HCT116 (cell line): ENCODE measurements at regions not wholly inside any gene's neighbourhood (a gene's known extent, or its start where the extent isn't known, plus 50 kb on each side); places are given as distances from the start of the nearest gene placed in this dataset.

Experiments
- ATAC-seq: fragments of 200-7000 bp; cut with Tn5 transposase; 2 replicates; pipeline ENCODE4 v1.9.1; 2020; ENCODE audit warnings: mild to moderate bottlenecking, moderate library complexity
- BruUV-seq: library from RNA; stranded (reverse); fragments of 400-500 nt; replicated peaks from 2 replicates; lab custom pipeline; 2021; lab: Mats Ljungman, UMichigan
- CTCF ChIA-PET: fragments of 300-600 bp; sonication (Branson Sonifier 250); formaldehyde crosslinking; loops from one replicate; lab custom pipeline; 2021; ENCODE audit warnings: antibody characterized with exemption; lab: Charles Lee
- POLR2A ChIA-PET: fragments of 300-600, 350-600 bp; sonication (Branson Sonifier 250); formaldehyde crosslinking; loops from one replicate; lab custom pipeline; 2021; ENCODE audit warnings: antibody characterized with exemption; lab: Charles Lee
- RAD21 ChIA-PET, 2 experiments: fragments of 300-600 bp; sonication (Branson Sonifier 250); formaldehyde crosslinking; loops; one replicate each; lab custom pipeline; 2023; ENCODE audit warnings: low total read pairs in 2 of 2; ENCODE audit not compliant: uncharacterized antibody in 2 of 2, unreplicated experiment in 2 of 2, low non-redundant PET in 1 of 2; lab: Charles Lee
- DNase-seq: peaks from one replicate; pipeline ENCODE4 v3.0.0-alpha.2; 2010; ENCODE audit warnings: low read depth, low spot score
- H2AFZ ChIP-seq: fragments of 200-600 bp; shearing (Covaris generic), sonication (generic); 2 replicates; pipeline ENCODE4 v1.6.1; 2017; ENCODE audit warnings: low read depth, mixed run types, mixed read lengths, antibody characterized with exemption, low read length; ENCODE audit not compliant: poor library complexity, severe bottlenecking
- H3K27ac ChIP-seq: 2 replicates; pipeline ENCODE4 v1.5.1; 2012; ENCODE audit warnings: low read depth, low read length
- H3K27me3 ChIP-seq: fragments of 200-600 bp; sonication (generic); 2 replicates; pipeline ENCODE4 v1.6.1; 2016; ENCODE audit warnings: mixed run types, low read length, mixed read lengths; ENCODE audit not compliant: insufficient read depth
- H3K36me3 ChIP-seq, 2 experiments: fragments of 200-500 bp in 1 of 2; fragments of 200-600 bp in 1 of 2; sonication (Bioruptor generic) in 1 of 2; sonication (generic) in 1 of 2; 2 replicates each; pipeline versions ENCODE4 v1.5.1 to v1.6.1; 2014 to 2016; ENCODE audit warnings: low read length in 2 of 2, inconsistent platforms in 1 of 2, mixed read lengths in 1 of 2, mixed run types in 1 of 2; ENCODE audit not compliant: insufficient read depth in 2 of 2, control insufficient read depth in 1 of 2
- H3K4me1 ChIP-seq, 2 experiments: fragments of 200-600 bp in 1 of 2; sonication (generic) in 1 of 2; 2 replicates each; pipeline versions ENCODE4 v1.5.1 to v1.6.1; 2012 to 2017; ENCODE audit warnings: low read length in 2 of 2, inconsistent platforms in 1 of 2, mild to moderate bottlenecking in 1 of 2, mixed read lengths in 1 of 2, mixed run types in 1 of 2, moderate library complexity in 1 of 2; ENCODE audit not compliant: insufficient read depth in 2 of 2, control insufficient read depth in 1 of 2
- H3K4me2 ChIP-seq: fragments of 200-600 bp; sonication (generic); 2 replicates; pipeline ENCODE4 v1.6.1; 2017; ENCODE audit warnings: mixed run types, low read length, mixed read lengths
- H3K4me3 ChIP-seq, 2 experiments: fragments of 200-600 bp in 1 of 2; sonication (generic) in 1 of 2; replicated peaks in 1 of 2; 2 replicates each; pipeline ENCODE4 v1.5.1; 2011 to 2016; ENCODE audit warnings: low read length in 2 of 2, control low read depth in 1 of 2, low read depth in 1 of 2, mild to moderate bottlenecking in 1 of 2, mixed read lengths in 1 of 2, mixed run types in 1 of 2
- H3K79me2 ChIP-seq: fragments of 200-600 bp; sonication (generic); 2 replicates; pipeline ENCODE4 v1.6.1; 2017; ENCODE audit warnings: mild to moderate bottlenecking, mixed run types, low read length, moderate library complexity, mixed read lengths; ENCODE audit not compliant: insufficient read depth
- H3K9ac ChIP-seq: fragments of 200-600 bp; sonication (generic); 2 replicates; pipeline ENCODE4 v1.6.1; 2016; ENCODE audit warnings: low read length, mixed read lengths
- H3K9me2 ChIP-seq: fragments of 200-600 bp; sonication (generic), shearing (Covaris generic); 2 replicates; pipeline ENCODE4 v1.6.1; 2017; ENCODE audit warnings: mixed run types, mild to moderate bottlenecking, moderate library complexity; ENCODE audit not compliant: insufficient read depth
- H3K9me3 ChIP-seq, 2 experiments: fragments of 200-500 bp in 1 of 2; fragments of 200-600 bp in 1 of 2; sonication (Bioruptor generic) in 1 of 2; sonication (generic) in 1 of 2; 2 replicates each; pipeline ENCODE4 v1.6.1; 2014 to 2017; ENCODE audit warnings: low read length in 2 of 2, mixed read lengths in 2 of 2, inconsistent platforms in 1 of 2, low read depth in 1 of 2, mild to moderate bottlenecking in 1 of 2, mixed run types in 1 of 2, moderate library complexity in 1 of 2; ENCODE audit not compliant: control insufficient read depth in 1 of 2, insufficient read depth in 1 of 2
- H4K20me1 ChIP-seq: fragments of 200-600 bp; sonication (generic), shearing (Covaris generic); 2 replicates; pipeline ENCODE4 v1.6.1; 2017; ENCODE audit warnings: mixed run types, mild to moderate bottlenecking, moderate library complexity; ENCODE audit not compliant: insufficient read depth
- ATF3 ChIP-seq: IDR thresholded peaks from 2 replicates; pipeline ENCODE4 v1.6.1; 2012
- CBX3 ChIP-seq: IDR thresholded peaks from 2 replicates; pipeline ENCODE4 v1.6.1; 2012; ENCODE audit warnings: low read depth
- EZH2phosphoT487 ChIP-seq: fragments of 200-600 bp; IDR thresholded peaks from 2 replicates; pipeline ENCODE4 v1.6.1; 2018; ENCODE audit warnings: antibody characterized with exemption, borderline replicate concordance
- FOSL1 ChIP-seq: IDR thresholded peaks from 2 replicates; pipeline ENCODE4 v1.6.1; 2012; ENCODE audit warnings: low read depth
- JUND ChIP-seq: IDR thresholded peaks from 2 replicates; pipeline ENCODE4 v1.6.1; 2012
- POLR2A ChIP-seq: IDR thresholded peaks from 2 replicates; pipeline ENCODE4 v1.7.0; 2011; ENCODE audit warnings: borderline replicate concordance; ENCODE audit not compliant: insufficient read depth, insufficient read length; ENCODE audit errors: extremely low read depth
- POLR2AphosphoS5 ChIP-seq: IDR thresholded peaks from 2 replicates; pipeline ENCODE4 v1.6.1; 2011; ENCODE audit warnings: mild to moderate bottlenecking, low read depth, low read length, moderate library complexity
- RAD21 ChIP-seq: IDR thresholded peaks from 2 replicates; pipeline ENCODE4 v1.6.1; 2012; ENCODE audit warnings: low read depth, mild to moderate bottlenecking
- REST ChIP-seq: IDR thresholded peaks from 2 replicates; pipeline ENCODE4 v1.6.1; 2012; ENCODE audit warnings: low read depth
- SRF ChIP-seq: IDR thresholded peaks from 2 replicates; pipeline ENCODE4 v1.6.1; 2012; ENCODE audit warnings: low read depth
- TCF7L2 ChIP-seq: IDR thresholded peaks from 2 replicates; pipeline ENCODE4 v1.7.0; 2011; ENCODE audit warnings: borderline replicate concordance, inconsistent platforms; ENCODE audit not compliant: insufficient read depth, insufficient read length; ENCODE audit errors: extremely low read depth
- ZBTB33 ChIP-seq: IDR thresholded peaks from 2 replicates; pipeline ENCODE4 v1.6.1; 2011; ENCODE audit warnings: mild to moderate bottlenecking, low read length, moderate library complexity; ENCODE audit not compliant: insufficient replicate concordance; ENCODE audit errors: extremely low read depth
- ZNF274 ChIP-seq: fragments of 200-500 bp; sonication (Bioruptor generic); IDR thresholded peaks from 2 replicates; pipeline ENCODE4 v1.6.1; 2014; ENCODE audit warnings: mild to moderate bottlenecking, low read depth, low read length, inconsistent platforms
- intact Hi-C: fragments of 100-400 bp; cut with micrococcal nuclease; formaldehyde crosslinking; loops from 2 replicates; pipeline ENCODE4 v1.10.0; 2022

GRCh38 chr2:216920937-216921456 lies 61.1 kb upstream of the TNP1 start:
- POLR2A ChIA-PET = no interaction called here
- no peaks in the 10 kb centered on the region for H3K79me2 ChIP-seq

More at GRCh38 chr2:216920937-216921456, 61.1 kb upstream of the TNP1 start:
- Histone ChIP-seq H3K9me3 (no peaks in the 10 kb centered on the region), H4K20me1 (no peaks in the 10 kb centered on the region), H3K27ac (no peak overlapping the region), H3K9ac (no peak overlapping the region), H3K4me2 (no peak overlapping the region), H3K4me1 (peaks cover 0 to 12% of the 10 kb centered on the region in 2 experiments; a peak in 2 of 4 replicates), H3K4me3 (no peak overlapping the region), H3K27me3 (peaks cover 21% of the 10 kb centered on the region; the same call in 1 of the 2 replicates), H3K36me3 (no peaks in the 10 kb centered on the region)
- ChIA-PET RAD21 (no interaction called here), CTCF (no interaction called here)
- BruUV-seq = no TSS peak
- ATAC-seq = no peak
- intact Hi-C loops = no loop called here
- TF ChIP-seq ZBTB33 (no peak), CBX3 (no peak), FOSL1 (no peak), POLR2AphosphoS5 (no peak), TCF7L2 (no peak), POLR2A (no peak), ATF3 (no peak), REST (no peak), EZH2phosphoT487 (no peak), SRF (no peak), JUND (no peak), ZNF274 (no peak), RAD21 (no peak)
- TF ChIP-seq, all 23 proteins: peak for 0
- Histone ChIP-seq H3K9me2 (no peaks in the 10 kb centered on the region), H2AFZ (no peak overlapping the region)
- DNase-seq = no peak
